WTC11 (cell line): ENCODE measurements at regions not wholly inside any gene's neighbourhood (a gene's known extent, or its start where the extent isn't known, plus 50 kb on each side); places are given as distances from the start of the nearest gene placed in this dataset.

Experiments used
- RORB ChIP-seq: fragments of 250-450 bp; sonication (Bioruptor Pico); IDR thresholded peaks from 2 replicates; pipeline ENCODE4 v1.9.0; 2021; ENCODE audit warnings: mild to moderate bottlenecking
- TF ChIP-seq, protein P1 (sequence below): fragments of 200-600 bp; IDR thresholded peaks from 2 replicates; pipeline ENCODE4 v1.8.0; 2022; ENCODE audit warnings: antibody characterized with exemption
- TF ChIP-seq, protein P2 (sequence below): sonication (generic); formaldehyde crosslinking; IDR thresholded peaks from 2 replicates; pipeline ENCODE4 v1.8.1; 2023; ENCODE audit warnings: mild to moderate bottlenecking, missing genetic modification reagents
- TF ChIP-seq, protein P3 (sequence below): fragments of 250-450 bp; sonication (Bioruptor Pico); IDR thresholded peaks from 2 replicates; pipeline ENCODE4 v1.8.0; 2021; ENCODE audit warnings: mild to moderate bottlenecking
- TF ChIP-seq, protein P4 (sequence below): sonication (generic); formaldehyde crosslinking; IDR thresholded peaks from 2 replicates; pipeline ENCODE4 v1.8.1; 2023; ENCODE audit warnings: mild to moderate bottlenecking, missing genetic modification reagents, borderline replicate concordance
- TF ChIP-seq, protein P5 (sequence below): sonication (generic); formaldehyde crosslinking; IDR thresholded peaks from 2 replicates; pipeline ENCODE4 v1.8.1; 2023; ENCODE audit warnings: mild to moderate bottlenecking, missing genetic modification reagents, moderate library complexity

DNA sequence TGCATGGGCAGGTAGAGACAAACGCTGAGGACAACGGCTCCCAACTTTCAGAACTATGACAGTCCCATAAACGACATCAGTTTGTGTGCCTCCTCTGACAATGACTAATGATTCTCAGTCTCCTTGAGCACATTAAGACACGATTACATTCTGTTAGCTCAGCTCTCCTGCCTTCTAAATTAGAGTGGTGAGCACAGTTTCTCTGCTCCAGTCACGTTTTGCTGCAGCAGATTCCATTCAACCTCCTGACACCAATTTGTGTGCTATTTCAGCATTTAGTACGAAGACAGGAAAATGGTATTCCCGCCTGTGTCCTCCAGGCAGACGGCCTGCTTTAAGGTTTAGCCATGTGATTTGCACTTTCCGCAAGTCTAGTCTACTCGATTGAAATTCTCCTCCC, 458.4 kb upstream of the CFAP20DC start:
- TF ChIP-seq, protein P1, sequence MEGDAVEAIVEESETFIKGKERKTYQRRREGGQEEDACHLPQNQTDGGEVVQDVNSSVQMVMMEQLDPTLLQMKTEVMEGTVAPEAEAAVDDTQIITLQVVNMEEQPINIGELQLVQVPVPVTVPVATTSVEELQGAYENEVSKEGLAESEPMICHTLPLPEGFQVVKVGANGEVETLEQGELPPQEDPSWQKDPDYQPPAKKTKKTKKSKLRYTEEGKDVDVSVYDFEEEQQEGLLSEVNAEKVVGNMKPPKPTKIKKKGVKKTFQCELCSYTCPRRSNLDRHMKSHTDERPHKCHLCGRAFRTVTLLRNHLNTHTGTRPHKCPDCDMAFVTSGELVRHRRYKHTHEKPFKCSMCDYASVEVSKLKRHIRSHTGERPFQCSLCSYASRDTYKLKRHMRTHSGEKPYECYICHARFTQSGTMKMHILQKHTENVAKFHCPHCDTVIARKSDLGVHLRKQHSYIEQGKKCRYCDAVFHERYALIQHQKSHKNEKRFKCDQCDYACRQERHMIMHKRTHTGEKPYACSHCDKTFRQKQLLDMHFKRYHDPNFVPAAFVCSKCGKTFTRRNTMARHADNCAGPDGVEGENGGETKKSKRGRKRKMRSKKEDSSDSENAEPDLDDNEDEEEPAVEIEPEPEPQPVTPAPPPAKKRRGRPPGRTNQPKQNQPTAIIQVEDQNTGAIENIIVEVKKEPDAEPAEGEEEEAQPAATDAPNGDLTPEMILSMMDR, result no peak
- TF ChIP-seq, protein P2, sequence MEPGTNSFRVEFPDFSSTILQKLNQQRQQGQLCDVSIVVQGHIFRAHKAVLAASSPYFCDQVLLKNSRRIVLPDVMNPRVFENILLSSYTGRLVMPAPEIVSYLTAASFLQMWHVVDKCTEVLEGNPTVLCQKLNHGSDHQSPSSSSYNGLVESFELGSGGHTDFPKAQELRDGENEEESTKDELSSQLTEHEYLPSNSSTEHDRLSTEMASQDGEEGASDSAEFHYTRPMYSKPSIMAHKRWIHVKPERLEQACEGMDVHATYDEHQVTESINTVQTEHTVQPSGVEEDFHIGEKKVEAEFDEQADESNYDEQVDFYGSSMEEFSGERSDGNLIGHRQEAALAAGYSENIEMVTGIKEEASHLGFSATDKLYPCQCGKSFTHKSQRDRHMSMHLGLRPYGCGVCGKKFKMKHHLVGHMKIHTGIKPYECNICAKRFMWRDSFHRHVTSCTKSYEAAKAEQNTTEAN, result no peak
- TF ChIP-seq, protein P3, sequence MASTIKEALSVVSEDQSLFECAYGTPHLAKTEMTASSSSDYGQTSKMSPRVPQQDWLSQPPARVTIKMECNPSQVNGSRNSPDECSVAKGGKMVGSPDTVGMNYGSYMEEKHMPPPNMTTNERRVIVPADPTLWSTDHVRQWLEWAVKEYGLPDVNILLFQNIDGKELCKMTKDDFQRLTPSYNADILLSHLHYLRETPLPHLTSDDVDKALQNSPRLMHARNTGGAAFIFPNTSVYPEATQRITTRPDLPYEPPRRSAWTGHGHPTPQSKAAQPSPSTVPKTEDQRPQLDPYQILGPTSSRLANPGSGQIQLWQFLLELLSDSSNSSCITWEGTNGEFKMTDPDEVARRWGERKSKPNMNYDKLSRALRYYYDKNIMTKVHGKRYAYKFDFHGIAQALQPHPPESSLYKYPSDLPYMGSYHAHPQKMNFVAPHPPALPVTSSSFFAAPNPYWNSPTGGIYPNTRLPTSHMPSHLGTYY (CRISPR knock-in tag), result no peak
- TF ChIP-seq RORB, result no peak
- TF ChIP-seq, protein P4, sequence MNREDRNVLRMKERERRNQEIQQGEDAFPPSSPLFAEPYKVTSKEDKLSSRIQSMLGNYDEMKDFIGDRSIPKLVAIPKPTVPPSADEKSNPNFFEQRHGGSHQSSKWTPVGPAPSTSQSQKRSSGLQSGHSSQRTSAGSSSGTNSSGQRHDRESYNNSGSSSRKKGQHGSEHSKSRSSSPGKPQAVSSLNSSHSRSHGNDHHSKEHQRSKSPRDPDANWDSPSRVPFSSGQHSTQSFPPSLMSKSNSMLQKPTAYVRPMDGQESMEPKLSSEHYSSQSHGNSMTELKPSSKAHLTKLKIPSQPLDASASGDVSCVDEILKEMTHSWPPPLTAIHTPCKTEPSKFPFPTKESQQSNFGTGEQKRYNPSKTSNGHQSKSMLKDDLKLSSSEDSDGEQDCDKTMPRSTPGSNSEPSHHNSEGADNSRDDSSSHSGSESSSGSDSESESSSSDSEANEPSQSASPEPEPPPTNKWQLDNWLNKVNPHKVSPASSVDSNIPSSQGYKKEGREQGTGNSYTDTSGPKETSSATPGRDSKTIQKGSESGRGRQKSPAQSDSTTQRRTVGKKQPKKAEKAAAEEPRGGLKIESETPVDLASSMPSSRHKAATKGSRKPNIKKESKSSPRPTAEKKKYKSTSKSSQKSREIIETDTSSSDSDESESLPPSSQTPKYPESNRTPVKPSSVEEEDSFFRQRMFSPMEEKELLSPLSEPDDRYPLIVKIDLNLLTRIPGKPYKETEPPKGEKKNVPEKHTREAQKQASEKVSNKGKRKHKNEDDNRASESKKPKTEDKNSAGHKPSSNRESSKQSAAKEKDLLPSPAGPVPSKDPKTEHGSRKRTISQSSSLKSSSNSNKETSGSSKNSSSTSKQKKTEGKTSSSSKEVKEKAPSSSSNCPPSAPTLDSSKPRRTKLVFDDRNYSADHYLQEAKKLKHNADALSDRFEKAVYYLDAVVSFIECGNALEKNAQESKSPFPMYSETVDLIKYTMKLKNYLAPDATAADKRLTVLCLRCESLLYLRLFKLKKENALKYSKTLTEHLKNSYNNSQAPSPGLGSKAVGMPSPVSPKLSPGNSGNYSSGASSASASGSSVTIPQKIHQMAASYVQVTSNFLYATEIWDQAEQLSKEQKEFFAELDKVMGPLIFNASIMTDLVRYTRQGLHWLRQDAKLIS, result no peak
- TF ChIP-seq, protein P5, sequence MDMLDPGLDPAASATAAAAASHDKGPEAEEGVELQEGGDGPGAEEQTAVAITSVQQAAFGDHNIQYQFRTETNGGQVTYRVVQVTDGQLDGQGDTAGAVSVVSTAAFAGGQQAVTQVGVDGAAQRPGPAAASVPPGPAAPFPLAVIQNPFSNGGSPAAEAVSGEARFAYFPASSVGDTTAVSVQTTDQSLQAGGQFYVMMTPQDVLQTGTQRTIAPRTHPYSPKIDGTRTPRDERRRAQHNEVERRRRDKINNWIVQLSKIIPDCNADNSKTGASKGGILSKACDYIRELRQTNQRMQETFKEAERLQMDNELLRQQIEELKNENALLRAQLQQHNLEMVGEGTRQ (CRISPR knock-in tag), result no peak
